Activated T-helper 2 cell treated with anti-CD3 and anti-CD28 coated beads, Interferon-gamma antibody, Interleukin-2, Interleukin-4, amounts not matched to agents 10 μg/mL and 5 μg/mL and 100 μg/mL, durations not matched to agents 14 hours and 24 hours and 36 hours (primary cell): ENCODE measurements at regions not wholly inside any gene's neighbourhood (a gene's known extent, or its start where the extent isn't known, plus 50 kb on each side); places are given as distances from the start of the nearest gene placed in this dataset.

ENCODE experiments used
- DNase-seq: peaks from one replicate; pipeline ENCODE4 v3.0.0; 2021; ENCODE audit warnings: low spot score
- H3K27ac Mint-ChIP-seq: one replicate; pipeline ENCODE4 v1.8.0; 2021; ENCODE audit warnings: mixed read lengths
- H3K27me3 Mint-ChIP-seq: one replicate; pipeline ENCODE4 v1.8.0; 2021; ENCODE audit warnings: low read depth, mixed read lengths
- H3K36me3 Mint-ChIP-seq: one replicate; pipeline ENCODE4 v1.8.0; 2021; ENCODE audit warnings: low read depth, mixed read lengths
- H3K4me1 Mint-ChIP-seq: one replicate; pipeline ENCODE4 v1.8.0; 2021; ENCODE audit warnings: low read depth, mixed read lengths
- H3K4me3 Mint-ChIP-seq: one replicate; pipeline ENCODE4 v1.8.0; 2021; ENCODE audit warnings: low read depth, mild to moderate bottlenecking, moderate library complexity, mixed read lengths
- H3K9me3 Mint-ChIP-seq: one replicate; pipeline ENCODE4 v1.8.0; 2021; ENCODE audit warnings: mixed read lengths
- intact Hi-C: fragments of 100-400 bp; cut with micrococcal nuclease; formaldehyde crosslinking; loops from one replicate; pipeline ENCODE4 v1.15.1; 2023

DNA sequence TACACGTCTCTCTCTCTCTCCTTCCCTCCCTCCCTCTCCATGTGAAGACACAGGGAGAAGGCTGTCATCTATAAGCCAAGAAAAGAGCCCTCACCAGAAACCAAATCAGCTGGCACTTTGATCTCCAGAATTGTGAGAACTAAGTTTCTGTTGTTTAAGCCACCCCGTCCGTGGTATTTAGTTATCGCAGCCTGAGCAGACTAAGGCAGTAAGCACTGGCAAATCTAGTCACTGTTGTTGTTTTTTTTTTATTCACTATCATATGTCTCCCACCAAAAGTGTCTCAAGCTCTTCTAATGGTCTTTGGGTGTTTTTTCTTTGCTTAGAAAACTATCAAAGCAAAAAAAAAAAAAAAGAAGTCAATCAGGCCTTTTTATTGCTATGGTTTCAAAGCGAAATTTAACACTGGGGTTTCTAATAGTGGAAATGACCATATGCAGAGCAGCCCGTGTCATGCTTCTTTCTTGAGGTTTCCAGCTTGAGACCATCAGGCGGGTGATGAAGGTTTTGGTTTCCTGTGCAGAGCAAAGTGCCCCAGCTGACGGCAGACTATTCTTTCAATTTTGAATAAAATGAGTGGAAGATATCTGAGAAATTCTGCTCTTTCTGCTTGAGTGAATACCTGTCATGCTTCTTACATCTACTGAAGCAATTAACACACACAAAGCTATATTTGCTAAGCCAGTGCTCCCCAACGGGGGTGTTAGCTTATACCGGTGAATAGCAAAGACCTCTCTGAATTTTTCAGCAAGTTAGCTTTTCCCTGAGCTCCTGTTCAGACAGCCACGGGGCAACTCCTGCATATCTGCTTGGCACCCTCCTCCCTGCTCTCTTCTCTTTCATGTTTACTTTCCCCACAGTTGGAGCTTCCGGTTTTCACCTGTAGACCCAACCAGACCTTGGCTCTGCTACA is 394.1 kb upstream of the ATP5MC3 start:
- Mint-ChIP-seq H3K36me3 (no peaks in the 10 kb centered on the region), H3K9me3 (no peaks in the 10 kb centered on the region), H3K4me1 (peaks cover 2% of the 10 kb centered on the region), H3K27ac (no peak overlapping the region), H3K4me3 (no peak overlapping the region), H3K27me3 (no peaks in the 10 kb centered on the region)
- no peak for DNase-seq
- intact Hi-C loops: no loop called here

GRCh38 chr2:175574069-175574468 is 392.6 kb upstream of the ATP5MC3 start:
- Mint-ChIP-seq H3K4me3 (no peak overlapping the region), H3K27ac (no peak overlapping the region), H3K27me3 (no peaks in the 10 kb centered on the region), H3K36me3 (no peaks in the 10 kb centered on the region), H3K9me3 (no peaks in the 10 kb centered on the region), H3K4me1 (peaks cover 2% of the 10 kb centered on the region)
- no peak for DNase-seq
- intact Hi-C loops: no loop called here

DNA sequence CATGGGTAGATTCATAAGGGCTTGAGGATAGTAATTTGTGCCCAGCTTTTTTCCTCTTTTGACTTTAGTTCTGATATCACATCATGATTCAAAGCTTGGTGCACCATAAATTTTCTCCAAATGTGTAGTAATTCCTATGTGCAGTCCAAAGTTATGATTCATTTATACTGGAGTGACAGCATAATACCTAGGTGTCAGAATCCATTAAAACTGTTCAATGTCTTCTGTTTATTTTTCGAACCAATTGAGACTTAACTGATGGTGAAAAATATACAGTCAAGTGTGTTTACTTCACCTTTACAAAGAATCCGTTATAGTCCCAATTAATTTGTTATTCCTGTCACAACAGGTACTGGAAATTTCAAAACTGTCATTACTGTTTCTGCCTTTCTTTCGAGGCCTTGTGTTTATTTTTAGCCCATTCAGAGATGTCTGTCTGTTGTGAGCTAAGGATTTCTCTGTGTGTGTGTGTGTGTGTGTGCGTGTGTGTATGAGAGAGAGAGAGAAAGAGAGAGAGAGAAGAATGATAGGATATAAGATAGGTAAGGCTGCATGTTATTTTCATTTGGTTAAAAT is 389.7 kb upstream of the ATP5MC3 start:
- Mint-ChIP-seq H3K27ac (no peak overlapping the region), H3K36me3 (no peaks in the 10 kb centered on the region)

GRCh38 chr2:175568109-175568730 is 386.7 kb upstream of the ATP5MC3 start:
- Mint-ChIP-seq H3K4me1 (peaks cover 3% of the 10 kb centered on the region), H3K36me3 (no peaks in the 10 kb centered on the region), H3K27ac (no peak overlapping the region), H3K27me3 (peaks cover 2% of the 10 kb centered on the region), H3K4me3 (no peak overlapping the region), H3K9me3 (no peaks in the 10 kb centered on the region)
- intact Hi-C loops: no loop called here
- no peak for DNase-seq

More for the DNA sequence above, 389.7 kb upstream of the ATP5MC3 start:
- Mint-ChIP-seq H3K4me1 (peaks cover 6% of the 10 kb centered on the region), H3K27me3 (peaks cover 2% of the 10 kb centered on the region), H3K9me3 (no peaks in the 10 kb centered on the region), H3K4me3 (no peak overlapping the region)
- intact Hi-C loops: no loop called here
- DNase-seq: no peak

DNA sequence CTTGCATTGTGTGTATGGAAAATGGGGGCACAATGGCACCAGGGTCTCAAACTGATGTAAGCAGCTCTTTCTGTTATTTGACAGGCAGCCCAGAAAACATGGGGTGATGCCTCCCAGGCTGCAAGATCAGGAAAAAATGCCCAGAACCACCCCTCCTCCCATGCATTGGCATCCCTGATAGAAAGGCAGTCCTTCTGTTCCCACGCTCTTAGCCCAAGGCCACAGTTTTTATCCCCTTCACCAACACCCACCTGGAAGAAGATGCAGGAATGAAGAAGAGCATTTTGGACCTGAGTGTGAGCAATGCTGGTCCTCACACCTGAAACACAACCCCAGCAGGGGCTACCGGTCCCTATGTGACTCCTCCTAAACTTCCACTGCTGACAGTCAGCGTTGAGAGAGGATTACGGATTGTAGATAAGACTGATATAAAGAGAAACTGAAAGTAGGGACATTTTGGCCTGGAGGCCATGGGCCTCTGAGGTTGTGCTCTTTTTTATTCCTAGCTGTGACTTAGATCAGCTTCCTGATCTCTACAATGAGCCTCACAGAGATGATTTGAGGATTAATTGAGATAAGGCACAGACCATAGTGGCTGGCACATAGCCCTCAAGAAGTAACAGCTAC is 386.0 kb upstream of the ATP5MC3 start:
- intact Hi-C loops: no loop called here
- Mint-ChIP-seq H3K27ac (no peak overlapping the region), H3K9me3 (no peaks in the 10 kb centered on the region), H3K4me1 (peaks cover 3% of the 10 kb centered on the region), H3K27me3 (peaks cover 2% of the 10 kb centered on the region), H3K36me3 (no peaks in the 10 kb centered on the region), H3K4me3 (no peak overlapping the region)
- DNase-seq: no peak

DNA sequence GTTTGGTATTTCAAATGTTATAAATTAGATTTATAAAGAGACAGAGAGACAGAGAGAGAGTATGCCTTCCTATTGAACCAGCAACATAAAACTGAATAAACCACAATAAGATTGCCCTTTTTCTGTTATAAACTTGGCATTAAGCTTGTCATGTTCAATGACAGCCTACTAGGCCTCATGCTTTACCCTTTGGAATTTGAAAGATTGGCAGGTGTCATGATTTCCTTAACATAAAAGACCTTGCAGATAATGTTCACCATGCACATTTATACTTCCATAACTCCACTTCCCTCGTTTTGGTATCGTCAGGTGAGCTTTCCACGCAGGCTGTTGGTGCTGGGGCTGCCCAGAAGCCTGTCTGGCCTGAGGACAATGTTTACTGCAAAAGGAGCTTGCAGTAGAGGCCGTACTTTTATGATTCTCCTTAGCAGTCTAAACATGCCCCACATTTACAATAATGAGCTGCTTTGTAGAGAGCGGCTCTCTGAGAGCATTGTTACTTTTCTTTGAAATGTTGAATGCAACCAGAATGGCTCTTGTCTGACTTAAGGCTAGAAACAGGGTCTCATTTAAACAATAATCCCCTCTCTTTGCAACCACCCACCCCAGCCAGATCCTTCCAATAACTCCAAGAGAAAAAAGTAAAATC is 379.1 kb upstream of the ATP5MC3 start:
- H3K36me3 Mint-ChIP-seq: no peaks in the 10 kb centered on the region
- intact Hi-C loops: no loop called here
- no peak for DNase-seq
- no peaks in the 10 kb centered on the region for H3K4me1 Mint-ChIP-seq
- no peak overlapping the region for H3K27ac Mint-ChIP-seq
- H3K9me3 Mint-ChIP-seq: no peaks in the 10 kb centered on the region
- peaks cover 3% of the 10 kb centered on the region for H3K27me3 Mint-ChIP-seq
- H3K4me3 Mint-ChIP-seq: no peak overlapping the region

DNA sequence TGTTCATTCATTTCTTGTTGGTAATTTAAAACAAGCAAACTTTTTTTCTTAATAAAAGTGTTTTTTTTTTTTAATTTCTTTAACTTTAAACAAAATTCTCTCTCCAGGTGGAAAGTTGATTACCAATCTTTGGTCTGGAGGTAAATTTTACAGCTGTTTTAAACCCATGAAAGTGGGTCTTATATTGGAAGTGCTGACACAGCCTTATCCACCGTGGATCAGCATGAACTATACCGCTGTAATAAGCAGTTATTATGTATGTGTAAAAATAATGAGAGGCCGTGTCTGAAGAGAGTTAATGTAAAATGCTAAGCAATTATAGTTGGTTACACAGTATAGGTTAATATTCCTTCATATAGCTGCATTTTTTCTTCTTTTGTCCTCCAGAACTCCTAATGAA is 378.1 kb upstream of the ATP5MC3 start:
- H3K36me3 Mint-ChIP-seq: no peaks in the 10 kb centered on the region
- intact Hi-C loops: no loop called here

DNA sequence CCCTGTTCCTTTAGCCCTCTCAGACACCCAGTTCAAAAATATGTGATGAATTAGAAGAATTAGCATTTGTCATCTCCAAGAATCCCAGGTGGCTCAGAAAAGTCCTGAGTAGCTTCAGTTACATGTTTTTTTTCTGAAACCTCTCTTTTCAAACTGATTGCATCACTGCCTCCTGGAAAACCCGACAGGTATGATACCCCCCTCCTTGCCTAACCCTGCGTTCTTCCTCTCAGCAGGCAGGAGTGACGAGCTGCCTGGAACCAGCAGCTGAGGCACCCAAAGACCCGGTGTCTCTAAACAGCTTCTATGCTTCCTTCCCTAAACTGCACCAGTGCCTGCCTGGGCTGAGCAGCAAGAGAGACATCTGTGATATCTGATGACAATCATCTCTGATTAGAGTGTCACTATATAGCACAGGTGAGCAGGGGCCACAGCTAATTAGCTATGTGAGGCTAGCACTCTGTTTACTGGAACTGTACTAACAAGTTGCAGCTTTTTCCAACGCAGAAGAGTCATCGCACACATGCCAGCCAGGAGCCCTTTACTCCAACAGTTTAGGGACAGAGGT is 376.4 kb upstream of the ATP5MC3 start:
- DNase-seq: no peak
- Mint-ChIP-seq H3K27me3 (peaks cover 3% of the 10 kb centered on the region), H3K9me3 (no peaks in the 10 kb centered on the region), H3K4me3 (no peak overlapping the region), H3K27ac (no peak overlapping the region), H3K4me1 (no peaks in the 10 kb centered on the region), H3K36me3 (no peaks in the 10 kb centered on the region)
- intact Hi-C loops: no loop called here

More for the DNA sequence above, 378.1 kb upstream of the ATP5MC3 start:
- Mint-ChIP-seq H3K4me3 (no peak overlapping the region), H3K27ac (no peak overlapping the region), H3K27me3 (peaks cover 3% of the 10 kb centered on the region), H3K4me1 (no peaks in the 10 kb centered on the region), H3K9me3 (no peaks in the 10 kb centered on the region)
- DNase-seq: no peak

- Mint-ChIP-seq H3K9me3 (no peaks in the 10 kb centered on the region), H3K27me3 (peaks cover 4% of the 10 kb centered on the region), H3K36me3 (no peaks in the 10 kb centered on the region), H3K27ac (no peak overlapping the region), H3K4me3 (no peak overlapping the region), H3K4me1 (no peaks in the 10 kb centered on the region)
- intact Hi-C loops: no loop called here
- DNase-seq: no peak
Observed at GRCh38 chr2:175553910-175554309, 372.4 kb upstream of the ATP5MC3 start.

DNA sequence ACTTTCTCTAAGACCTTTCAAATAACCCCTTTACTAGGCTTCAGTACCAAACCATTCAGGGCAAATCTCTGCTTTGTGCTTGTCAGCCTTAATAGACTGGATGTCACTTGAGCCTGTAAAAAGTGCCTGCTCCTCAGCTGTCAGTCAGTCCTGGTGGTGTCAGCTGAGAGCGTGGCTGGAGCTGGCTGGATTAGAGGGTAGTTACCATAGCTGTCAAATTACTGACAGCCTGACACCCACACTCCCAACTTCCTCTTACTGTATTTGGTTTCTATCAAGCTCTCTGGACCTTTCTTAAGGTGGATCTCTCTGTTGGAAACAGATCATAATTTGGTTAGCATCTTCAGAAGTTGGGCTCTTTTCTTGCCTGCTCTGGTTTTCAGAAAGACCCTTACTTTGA is 371.4 kb upstream of the ATP5MC3 start:
- Mint-ChIP-seq H3K9me3 (no peaks in the 10 kb centered on the region), H3K4me3 (no peak overlapping the region), H3K36me3 (no peaks in the 10 kb centered on the region), H3K4me1 (no peaks in the 10 kb centered on the region), H3K27me3 (peaks cover 4% of the 10 kb centered on the region), H3K27ac (no peak overlapping the region)
- DNase-seq: no peak
- intact Hi-C loops: no loop called here

GRCh38 chr2:175540421-175540820 is 358.9 kb upstream of the ATP5MC3 start:
- DNase-seq: no peak
- Mint-ChIP-seq H3K27me3 (peaks cover 4% of the 10 kb centered on the region), H3K27ac (no peak overlapping the region), H3K4me3 (no peak overlapping the region), H3K4me1 (no peaks in the 10 kb centered on the region), H3K36me3 (no peaks in the 10 kb centered on the region), H3K9me3 (no peaks in the 10 kb centered on the region)
- intact Hi-C loops: no loop called here

GRCh38 chr2:175539122-175539521 is 357.6 kb upstream of the ATP5MC3 start:
- H3K27me3 Mint-ChIP-seq: no peaks in the 10 kb centered on the region
- no peaks in the 10 kb centered on the region for H3K9me3 Mint-ChIP-seq
- no peaks in the 10 kb centered on the region for H3K36me3 Mint-ChIP-seq
- intact Hi-C loops: no loop called here
- H3K4me3 Mint-ChIP-seq: no peak overlapping the region
- H3K4me1 Mint-ChIP-seq: no peaks in the 10 kb centered on the region
- no peak for DNase-seq
- no peak overlapping the region for H3K27ac Mint-ChIP-seq
